HCT116 (cell line): ENCODE measurements at regions not wholly inside any gene's neighbourhood (a gene's known extent, or its start where the extent isn't known, plus 50 kb on each side); places are given as distances from the start of the nearest gene placed in this dataset.
"Not testable (repeated sequence)": the region's sequence is repeated elsewhere in the genome, so short reads cannot be mapped to it uniquely, and the experiment has no call there.

Experiments
- ATAC-seq: fragments of 200-7000 bp; cut with Tn5 transposase; 2 replicates; pipeline ENCODE4 v1.9.1; 2020; ENCODE audit warnings: mild to moderate bottlenecking, moderate library complexity
- BruUV-seq: library from RNA; stranded (reverse); fragments of 400-500 nt; replicated peaks from 2 replicates; lab custom pipeline; 2021; lab: Mats Ljungman, UMichigan
- CTCF ChIA-PET: fragments of 300-600 bp; sonication (Branson Sonifier 250); formaldehyde crosslinking; loops from one replicate; lab custom pipeline; 2021; ENCODE audit warnings: antibody characterized with exemption; lab: Charles Lee
- POLR2A ChIA-PET: fragments of 300-600, 350-600 bp; sonication (Branson Sonifier 250); formaldehyde crosslinking; loops from one replicate; lab custom pipeline; 2021; ENCODE audit warnings: antibody characterized with exemption; lab: Charles Lee
- RAD21 ChIA-PET, 2 experiments: fragments of 300-600 bp; sonication (Branson Sonifier 250); formaldehyde crosslinking; loops; one replicate each; lab custom pipeline; 2023; ENCODE audit warnings: low total read pairs in 2 of 2; ENCODE audit not compliant: uncharacterized antibody in 2 of 2, unreplicated experiment in 2 of 2, low non-redundant PET in 1 of 2; lab: Charles Lee
- DNase-seq: peaks from one replicate; pipeline ENCODE4 v3.0.0-alpha.2; 2010; ENCODE audit warnings: low read depth, low spot score
- H2AFZ ChIP-seq: fragments of 200-600 bp; shearing (Covaris generic), sonication (generic); 2 replicates; pipeline ENCODE4 v1.6.1; 2017; ENCODE audit warnings: low read depth, mixed run types, mixed read lengths, antibody characterized with exemption, low read length; ENCODE audit not compliant: poor library complexity, severe bottlenecking
- H3K27ac ChIP-seq: 2 replicates; pipeline ENCODE4 v1.5.1; 2012; ENCODE audit warnings: low read depth, low read length
- H3K27me3 ChIP-seq: fragments of 200-600 bp; sonication (generic); 2 replicates; pipeline ENCODE4 v1.6.1; 2016; ENCODE audit warnings: mixed run types, low read length, mixed read lengths; ENCODE audit not compliant: insufficient read depth
- H3K36me3 ChIP-seq, 2 experiments: fragments of 200-500 bp in 1 of 2; fragments of 200-600 bp in 1 of 2; sonication (Bioruptor generic) in 1 of 2; sonication (generic) in 1 of 2; 2 replicates each; pipeline versions ENCODE4 v1.5.1 to v1.6.1; 2014 to 2016; ENCODE audit warnings: low read length in 2 of 2, inconsistent platforms in 1 of 2, mixed read lengths in 1 of 2, mixed run types in 1 of 2; ENCODE audit not compliant: insufficient read depth in 2 of 2, control insufficient read depth in 1 of 2
- H3K4me1 ChIP-seq, 2 experiments: fragments of 200-600 bp in 1 of 2; sonication (generic) in 1 of 2; 2 replicates each; pipeline versions ENCODE4 v1.5.1 to v1.6.1; 2012 to 2017; ENCODE audit warnings: low read length in 2 of 2, inconsistent platforms in 1 of 2, mild to moderate bottlenecking in 1 of 2, mixed read lengths in 1 of 2, mixed run types in 1 of 2, moderate library complexity in 1 of 2; ENCODE audit not compliant: insufficient read depth in 2 of 2, control insufficient read depth in 1 of 2
- H3K4me2 ChIP-seq: fragments of 200-600 bp; sonication (generic); 2 replicates; pipeline ENCODE4 v1.6.1; 2017; ENCODE audit warnings: mixed run types, low read length, mixed read lengths
- H3K4me3 ChIP-seq, 2 experiments: fragments of 200-600 bp in 1 of 2; sonication (generic) in 1 of 2; replicated peaks in 1 of 2; 2 replicates each; pipeline ENCODE4 v1.5.1; 2011 to 2016; ENCODE audit warnings: low read length in 2 of 2, control low read depth in 1 of 2, low read depth in 1 of 2, mild to moderate bottlenecking in 1 of 2, mixed read lengths in 1 of 2, mixed run types in 1 of 2
- H3K79me2 ChIP-seq: fragments of 200-600 bp; sonication (generic); 2 replicates; pipeline ENCODE4 v1.6.1; 2017; ENCODE audit warnings: mild to moderate bottlenecking, mixed run types, low read length, moderate library complexity, mixed read lengths; ENCODE audit not compliant: insufficient read depth
- H3K9ac ChIP-seq: fragments of 200-600 bp; sonication (generic); 2 replicates; pipeline ENCODE4 v1.6.1; 2016; ENCODE audit warnings: low read length, mixed read lengths
- H3K9me2 ChIP-seq: fragments of 200-600 bp; sonication (generic), shearing (Covaris generic); 2 replicates; pipeline ENCODE4 v1.6.1; 2017; ENCODE audit warnings: mixed run types, mild to moderate bottlenecking, moderate library complexity; ENCODE audit not compliant: insufficient read depth
- H3K9me3 ChIP-seq, 2 experiments: fragments of 200-500 bp in 1 of 2; fragments of 200-600 bp in 1 of 2; sonication (Bioruptor generic) in 1 of 2; sonication (generic) in 1 of 2; 2 replicates each; pipeline ENCODE4 v1.6.1; 2014 to 2017; ENCODE audit warnings: low read length in 2 of 2, mixed read lengths in 2 of 2, inconsistent platforms in 1 of 2, low read depth in 1 of 2, mild to moderate bottlenecking in 1 of 2, mixed run types in 1 of 2, moderate library complexity in 1 of 2; ENCODE audit not compliant: control insufficient read depth in 1 of 2, insufficient read depth in 1 of 2
- H4K20me1 ChIP-seq: fragments of 200-600 bp; sonication (generic), shearing (Covaris generic); 2 replicates; pipeline ENCODE4 v1.6.1; 2017; ENCODE audit warnings: mixed run types, mild to moderate bottlenecking, moderate library complexity; ENCODE audit not compliant: insufficient read depth
- CBX3 ChIP-seq: IDR thresholded peaks from 2 replicates; pipeline ENCODE4 v1.6.1; 2012; ENCODE audit warnings: low read depth
- ELF1 ChIP-seq: IDR thresholded peaks from 2 replicates; pipeline ENCODE4 v1.6.1; 2012; ENCODE audit warnings: low read depth, borderline replicate concordance
- EZH2 ChIP-seq: fragments of 200-600 bp; sonication (generic); IDR thresholded peaks from 2 replicates; pipeline ENCODE4 v1.6.1; 2017; ENCODE audit warnings: antibody characterized with exemption, mixed run types
- MAX ChIP-seq: IDR thresholded peaks from 2 replicates; pipeline ENCODE4 v1.6.1; 2012
- POLR2AphosphoS5 ChIP-seq: IDR thresholded peaks from 2 replicates; pipeline ENCODE4 v1.6.1; 2011; ENCODE audit warnings: mild to moderate bottlenecking, low read depth, low read length, moderate library complexity
- YY1 ChIP-seq: IDR thresholded peaks from 2 replicates; pipeline ENCODE4 v1.6.1; 2011; ENCODE audit warnings: low read length, low read depth, moderate library complexity, mild to moderate bottlenecking; ENCODE audit not compliant: insufficient replicate concordance; ENCODE audit errors: extremely low read depth
- ZFX ChIP-seq: fragments of 450-650 bp; IDR thresholded peaks from 2 replicates; pipeline ENCODE4 v1.6.1; 2017
- ZNF274 ChIP-seq: fragments of 200-500 bp; sonication (Bioruptor generic); IDR thresholded peaks from 2 replicates; pipeline ENCODE4 v1.6.1; 2014; ENCODE audit warnings: mild to moderate bottlenecking, low read depth, low read length, inconsistent platforms
- intact Hi-C: fragments of 100-400 bp; cut with micrococcal nuclease; formaldehyde crosslinking; loops from 2 replicates; pipeline ENCODE4 v1.10.0; 2022
- TF ChIP-seq, protein P1 (sequence below), 3 experiments: fragments of 200-600 bp in 1 of 3; sonication (generic) in 1 of 3; IDR thresholded peaks in 2 of 3; conservative IDR thresholded peaks in 1 of 3; 2 replicates each; pipeline ENCODE4 v1.5.1; 2012 to 2017; ENCODE audit warnings: low read depth in 2 of 3, low read length in 2 of 3, antibody characterized with exemption in 1 of 3, borderline replicate concordance in 1 of 3, control low read depth in 1 of 3, mild to moderate bottlenecking in 1 of 3, mixed read lengths in 1 of 3, mixed run types in 1 of 3, moderate library complexity in 1 of 3; ENCODE audit not compliant: insufficient read depth in 1 of 3

DNA sequence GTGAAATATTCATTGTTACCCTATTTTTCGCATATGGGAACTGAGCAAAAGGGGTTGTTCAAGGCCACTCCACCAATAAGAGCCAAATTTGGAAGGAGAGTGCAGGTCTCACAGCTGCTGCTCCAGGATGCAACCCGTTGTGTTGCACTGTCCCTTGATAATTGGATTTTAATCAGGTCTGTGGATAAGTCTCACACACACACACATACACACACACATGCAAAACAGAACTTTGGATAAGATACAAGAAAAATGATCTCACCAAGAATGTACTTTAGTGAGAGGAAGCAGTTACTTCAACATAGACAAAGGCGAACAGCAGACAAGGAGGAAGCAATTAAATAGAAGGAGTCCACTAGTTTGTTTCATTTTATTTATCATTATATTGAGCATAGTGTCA lies 127.3 kb upstream of the EDNRB start:
- RAD21 ChIA-PET = no interaction called here

GRCh38 chr13:78041366-78041765 lies 122.7 kb upstream of the EDNRB start:
- H3K27ac ChIP-seq, CTCF ChIA-PET: not testable (repeated sequence)

More for the DNA sequence above, 127.3 kb upstream of the EDNRB start:
- Histone ChIP-seq H3K9ac (no peak overlapping the region), H3K4me2 (no peak overlapping the region), H3K9me2 (no peaks in the 10 kb centered on the region), H3K79me2 (no peaks in the 10 kb centered on the region), H2AFZ (no peak overlapping the region)
- CTCF ChIA-PET = no interaction called here
- no peak for DNase-seq
- TF ChIP-seq ELF1 (no peak), ZFX (no peak), YY1 (no peak), POLR2AphosphoS5 (no peak), ZNF274 (no peak), CBX3 (no peak), MAX (no peak), EZH2 (no peak)
- TF ChIP-seq, protein P1, sequence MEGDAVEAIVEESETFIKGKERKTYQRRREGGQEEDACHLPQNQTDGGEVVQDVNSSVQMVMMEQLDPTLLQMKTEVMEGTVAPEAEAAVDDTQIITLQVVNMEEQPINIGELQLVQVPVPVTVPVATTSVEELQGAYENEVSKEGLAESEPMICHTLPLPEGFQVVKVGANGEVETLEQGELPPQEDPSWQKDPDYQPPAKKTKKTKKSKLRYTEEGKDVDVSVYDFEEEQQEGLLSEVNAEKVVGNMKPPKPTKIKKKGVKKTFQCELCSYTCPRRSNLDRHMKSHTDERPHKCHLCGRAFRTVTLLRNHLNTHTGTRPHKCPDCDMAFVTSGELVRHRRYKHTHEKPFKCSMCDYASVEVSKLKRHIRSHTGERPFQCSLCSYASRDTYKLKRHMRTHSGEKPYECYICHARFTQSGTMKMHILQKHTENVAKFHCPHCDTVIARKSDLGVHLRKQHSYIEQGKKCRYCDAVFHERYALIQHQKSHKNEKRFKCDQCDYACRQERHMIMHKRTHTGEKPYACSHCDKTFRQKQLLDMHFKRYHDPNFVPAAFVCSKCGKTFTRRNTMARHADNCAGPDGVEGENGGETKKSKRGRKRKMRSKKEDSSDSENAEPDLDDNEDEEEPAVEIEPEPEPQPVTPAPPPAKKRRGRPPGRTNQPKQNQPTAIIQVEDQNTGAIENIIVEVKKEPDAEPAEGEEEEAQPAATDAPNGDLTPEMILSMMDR (IDR thresholded peaks at IDR 0.05 in 2 of 3, conservative IDR thresholded peaks at IDR 0.05 in 1 of 3; ENCODE audit: borderline replicate concordance in 1 of 3, insufficient read depth in 1 of 3, low read depth in 2 of 3, low read length in 2 of 3) = no peak
- TF ChIP-seq, all 23 proteins: peak for 0
- Histone ChIP-seq H3K27ac (no peak overlapping the region), H3K9me3 (peaks cover 0 to 10% of the 10 kb centered on the region in 2 experiments; a peak in 1 of 4 replicates), H3K4me3 (no peak overlapping the region), H4K20me1 (no peaks in the 10 kb centered on the region), H3K27me3 (no peaks in the 10 kb centered on the region), H3K4me1 (no peaks in the 10 kb centered on the region), H3K36me3 (no peaks in the 10 kb centered on the region; a peak in 1 of 4 replicates)
- POLR2A ChIA-PET = no interaction called here
- no peak for ATAC-seq
- BruUV-seq = no TSS peak
- intact Hi-C loops = no loop called here

More at GRCh38 chr13:78041366-78041765, 122.7 kb upstream of the EDNRB start:
- H4K20me1 ChIP-seq, H3K79me2 ChIP-seq, POLR2A ChIA-PET, intact Hi-C loops, DNase-seq, RAD21 ChIA-PET, H3K9me3 ChIP-seq, H3K9me2 ChIP-seq, H2AFZ ChIP-seq, BruUV-seq, H3K4me1 ChIP-seq, H3K9ac ChIP-seq, H3K27me3 ChIP-seq, H3K4me2 ChIP-seq, ATAC-seq, H3K36me3 ChIP-seq, H3K4me3 ChIP-seq: not testable (repeated sequence)
